Neural progenitor cell (in vitro differentiated cells): ENCODE measurements at regions not wholly inside any gene's neighbourhood (a gene's known extent, or its start where the extent isn't known, plus 50 kb on each side); places are given as distances from the start of the nearest gene placed in this dataset.

ENCODE experiments used
- EZH2 ChIP-seq: fragments of 200-600 bp; sonication (generic); IDR thresholded peaks from 2 replicates; pipeline ENCODE4 v1.6.1; 2017; ENCODE audit warnings: antibody characterized with exemption, mild to moderate bottlenecking, moderate library complexity
- TF ChIP-seq, protein P1 (sequence below): fragments of 200-600 bp; sonication (generic); IDR thresholded peaks from 2 replicates; pipeline ENCODE4 v1.5.1; 2017; ENCODE audit warnings: antibody characterized with exemption, mild to moderate bottlenecking

DNA sequence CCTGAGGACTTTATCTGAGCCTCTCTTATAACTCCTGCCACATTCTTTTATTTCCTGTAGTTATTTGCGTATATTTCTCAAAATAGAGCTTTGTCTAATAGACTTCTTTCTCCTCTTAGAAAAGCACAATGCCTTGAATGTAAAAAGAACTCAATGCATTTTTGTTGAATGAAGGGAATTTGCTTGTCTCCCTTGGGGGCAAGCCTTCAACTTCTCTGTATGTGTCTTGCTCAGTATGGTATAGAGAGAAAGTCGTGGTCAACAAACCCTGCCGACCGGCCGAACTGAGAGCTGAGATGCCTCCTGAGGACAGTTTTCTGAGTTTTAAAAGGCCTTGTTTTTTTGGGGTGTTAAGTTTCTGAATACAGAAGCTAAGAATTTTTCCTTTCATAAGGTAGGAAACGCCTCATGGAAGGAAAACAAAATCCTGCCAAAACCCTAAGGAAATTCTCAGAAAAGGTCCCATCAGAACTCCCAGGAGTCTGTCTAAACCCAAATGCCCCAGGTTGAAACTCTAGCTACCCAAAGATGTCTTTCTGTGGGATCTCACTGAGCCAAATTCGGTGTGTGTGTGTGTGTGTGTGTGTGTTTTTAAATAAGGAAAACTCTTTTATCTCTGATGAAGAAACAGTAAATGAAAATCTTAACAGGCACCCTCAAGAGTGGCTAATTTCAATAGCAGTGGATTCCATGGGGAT, 136.6 kb downstream of the C12orf75 start:
- no peak for TF ChIP-seq EZH2
- TF ChIP-seq, protein P1, sequence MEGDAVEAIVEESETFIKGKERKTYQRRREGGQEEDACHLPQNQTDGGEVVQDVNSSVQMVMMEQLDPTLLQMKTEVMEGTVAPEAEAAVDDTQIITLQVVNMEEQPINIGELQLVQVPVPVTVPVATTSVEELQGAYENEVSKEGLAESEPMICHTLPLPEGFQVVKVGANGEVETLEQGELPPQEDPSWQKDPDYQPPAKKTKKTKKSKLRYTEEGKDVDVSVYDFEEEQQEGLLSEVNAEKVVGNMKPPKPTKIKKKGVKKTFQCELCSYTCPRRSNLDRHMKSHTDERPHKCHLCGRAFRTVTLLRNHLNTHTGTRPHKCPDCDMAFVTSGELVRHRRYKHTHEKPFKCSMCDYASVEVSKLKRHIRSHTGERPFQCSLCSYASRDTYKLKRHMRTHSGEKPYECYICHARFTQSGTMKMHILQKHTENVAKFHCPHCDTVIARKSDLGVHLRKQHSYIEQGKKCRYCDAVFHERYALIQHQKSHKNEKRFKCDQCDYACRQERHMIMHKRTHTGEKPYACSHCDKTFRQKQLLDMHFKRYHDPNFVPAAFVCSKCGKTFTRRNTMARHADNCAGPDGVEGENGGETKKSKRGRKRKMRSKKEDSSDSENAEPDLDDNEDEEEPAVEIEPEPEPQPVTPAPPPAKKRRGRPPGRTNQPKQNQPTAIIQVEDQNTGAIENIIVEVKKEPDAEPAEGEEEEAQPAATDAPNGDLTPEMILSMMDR = no peak
